ENCODE measurements at regions not wholly inside any gene's neighbourhood (a gene's known extent, or its start where the extent isn't known, plus 50 kb on each side); places are given as distances from the start of the nearest gene placed in this dataset.

DNA sequence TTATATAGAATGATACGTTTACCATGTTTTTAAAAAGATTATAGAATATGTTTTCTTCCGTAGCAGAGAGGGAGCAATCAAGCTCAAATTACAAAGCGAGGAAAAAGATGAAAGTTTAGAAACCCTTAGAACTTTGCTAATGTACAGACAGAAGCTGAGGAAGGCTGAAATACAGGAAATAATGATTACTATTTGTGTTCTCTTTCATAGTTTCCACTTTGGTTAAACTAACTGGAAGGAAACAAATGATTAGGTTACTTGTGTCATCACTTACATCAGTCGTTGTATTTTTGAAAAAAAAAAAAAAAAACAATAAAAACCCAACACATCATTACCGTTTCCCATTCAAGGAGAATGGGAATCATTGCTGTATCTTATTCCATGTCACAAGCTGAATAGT is 337.8 kb upstream of the CBLB start:
- DNase-seq, result no peak
- H3K27me3 ChIP-seq, result no peaks in the 10 kb centered on the region
- H3K27ac ChIP-seq, result no peak overlapping the region
- no peaks in the 10 kb centered on the region for H3K36me3 ChIP-seq
- TF ChIP-seq, protein P1, sequence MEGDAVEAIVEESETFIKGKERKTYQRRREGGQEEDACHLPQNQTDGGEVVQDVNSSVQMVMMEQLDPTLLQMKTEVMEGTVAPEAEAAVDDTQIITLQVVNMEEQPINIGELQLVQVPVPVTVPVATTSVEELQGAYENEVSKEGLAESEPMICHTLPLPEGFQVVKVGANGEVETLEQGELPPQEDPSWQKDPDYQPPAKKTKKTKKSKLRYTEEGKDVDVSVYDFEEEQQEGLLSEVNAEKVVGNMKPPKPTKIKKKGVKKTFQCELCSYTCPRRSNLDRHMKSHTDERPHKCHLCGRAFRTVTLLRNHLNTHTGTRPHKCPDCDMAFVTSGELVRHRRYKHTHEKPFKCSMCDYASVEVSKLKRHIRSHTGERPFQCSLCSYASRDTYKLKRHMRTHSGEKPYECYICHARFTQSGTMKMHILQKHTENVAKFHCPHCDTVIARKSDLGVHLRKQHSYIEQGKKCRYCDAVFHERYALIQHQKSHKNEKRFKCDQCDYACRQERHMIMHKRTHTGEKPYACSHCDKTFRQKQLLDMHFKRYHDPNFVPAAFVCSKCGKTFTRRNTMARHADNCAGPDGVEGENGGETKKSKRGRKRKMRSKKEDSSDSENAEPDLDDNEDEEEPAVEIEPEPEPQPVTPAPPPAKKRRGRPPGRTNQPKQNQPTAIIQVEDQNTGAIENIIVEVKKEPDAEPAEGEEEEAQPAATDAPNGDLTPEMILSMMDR (IDR thresholded peaks at IDR 0.05), result no peak
- no peaks in the 10 kb centered on the region for H3K9me3 ChIP-seq
- intact Hi-C loops (cut with DNase I), result no loop called here
- H3K4me1 ChIP-seq, result no peaks in the 10 kb centered on the region
- no peak overlapping the region for H3K4me3 ChIP-seq
- no peak overlapping the region for H3K9ac ChIP-seq (ENCODE audit: low read depth in 2 of 2, low read length in 2 of 2)

DNA sequence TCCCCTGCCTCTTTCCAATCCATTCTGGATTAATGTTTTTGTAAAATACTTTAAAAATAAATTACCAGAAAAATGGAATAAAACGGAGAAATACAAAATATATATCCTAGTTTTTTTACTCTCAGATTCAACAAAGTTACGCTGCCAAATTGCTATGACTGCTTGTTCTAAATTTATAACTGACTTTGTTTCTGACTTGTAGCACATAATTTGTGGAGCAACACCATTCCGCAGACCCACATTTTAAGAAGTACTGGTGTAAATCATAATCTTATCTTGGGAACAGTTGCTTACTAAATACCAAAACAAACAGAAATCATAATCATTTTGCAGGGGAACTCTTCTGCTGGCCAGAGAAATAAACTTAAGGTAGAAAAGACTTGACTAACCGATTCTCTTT is 339.4 kb upstream of the CBLB start:
- Histone ChIP-seq H3K27ac (no peak overlapping the region), H3K27me3 (no peaks in the 10 kb centered on the region), H3K9me3 (no peaks in the 10 kb centered on the region), H3K9ac (ENCODE audit: low read depth in 2 of 2, low read length in 2 of 2) (no peak overlapping the region), H3K4me1 (no peaks in the 10 kb centered on the region), H3K4me3 (no peak overlapping the region), H3K36me3 (no peaks in the 10 kb centered on the region)
- intact Hi-C loops (cut with DNase I), result no loop called here
- TF ChIP-seq, protein P1 (IDR thresholded peaks at IDR 0.05), result no peak
- no peak for DNase-seq

DNA sequence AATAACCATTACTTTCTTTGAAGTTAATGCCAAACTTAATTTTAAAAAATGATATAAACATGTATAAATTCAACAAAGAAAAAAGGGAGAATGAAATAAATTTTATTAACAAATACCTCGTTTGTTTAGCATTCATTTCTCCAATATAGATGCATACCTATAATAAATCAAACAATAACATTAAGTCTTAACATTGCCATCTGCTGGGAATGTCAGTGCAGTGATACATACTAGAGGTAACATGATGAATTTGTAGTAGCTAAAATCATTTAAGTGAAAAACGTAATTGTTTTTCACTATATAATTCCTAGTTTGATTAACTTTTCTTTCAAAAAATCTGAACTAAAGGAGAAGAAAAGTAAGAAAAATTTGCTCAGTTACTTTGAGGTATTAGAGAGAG is 340.2 kb upstream of the CBLB start:
- H3K9ac ChIP-seq (ENCODE audit: low read depth in 2 of 2, low read length in 2 of 2), result no peak overlapping the region
- H3K27ac ChIP-seq, result no peak overlapping the region
- H3K36me3 ChIP-seq, result no peaks in the 10 kb centered on the region
- TF ChIP-seq, protein P1 (IDR thresholded peaks at IDR 0.05), result no peak
- no peak for DNase-seq
- intact Hi-C loops (cut with DNase I), result no loop called here
- no peaks in the 10 kb centered on the region for H3K9me3 ChIP-seq
- H3K27me3 ChIP-seq, result no peaks in the 10 kb centered on the region
- H3K4me1 ChIP-seq, result no peaks in the 10 kb centered on the region
- H3K4me3 ChIP-seq, result no peak overlapping the region

DNA sequence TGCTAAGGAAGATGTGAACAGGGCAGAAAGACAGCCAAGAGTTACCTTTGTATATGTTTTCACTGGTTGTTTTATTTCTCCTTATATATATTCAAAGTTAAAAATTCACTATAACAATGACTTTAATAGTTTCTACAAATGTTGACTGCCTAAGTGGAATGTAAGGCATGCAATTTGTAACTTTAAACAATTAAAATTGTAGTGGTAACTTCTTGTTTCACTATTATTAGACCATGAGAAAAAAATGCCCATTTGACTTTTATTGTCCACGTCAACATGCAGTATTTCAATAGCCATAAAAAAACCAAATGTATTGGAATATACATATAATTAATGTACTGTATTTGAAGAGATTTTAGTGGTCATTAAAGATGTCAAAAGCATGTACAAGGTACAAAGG is 340.7 kb upstream of the CBLB start:
- Histone ChIP-seq H3K4me1 (no peaks in the 10 kb centered on the region), H3K36me3 (no peaks in the 10 kb centered on the region), H3K4me3 (no peak overlapping the region), H3K27me3 (no peaks in the 10 kb centered on the region), H3K9ac (ENCODE audit: low read depth in 2 of 2, low read length in 2 of 2) (no peak overlapping the region), H3K27ac (no peak overlapping the region), H3K9me3 (no peaks in the 10 kb centered on the region)
- TF ChIP-seq, protein P1 (IDR thresholded peaks at IDR 0.05), result no peak
- intact Hi-C loops (cut with DNase I), result no loop called here
- no peak for DNase-seq

DNA sequence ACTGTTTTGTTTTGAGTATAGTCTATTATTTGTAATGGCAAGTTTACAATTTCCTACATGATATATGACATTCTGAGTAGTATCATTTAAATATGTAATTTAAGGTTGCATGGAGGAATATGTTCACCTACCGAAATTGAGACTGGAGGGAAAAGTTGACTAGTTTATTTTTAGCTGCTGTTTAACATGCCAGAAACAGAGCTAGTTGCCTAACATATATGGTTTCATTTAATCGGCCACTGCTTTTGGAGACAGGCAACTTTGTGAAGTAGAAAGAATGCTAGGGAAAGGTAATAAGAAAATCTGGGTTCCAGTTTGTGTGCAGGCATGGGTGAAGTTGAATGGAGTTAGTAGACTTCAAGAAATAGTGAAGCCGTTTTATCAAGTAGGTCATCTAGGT is 342.1 kb upstream of the CBLB start:
- Histone ChIP-seq H3K4me3 (no peak overlapping the region), H3K4me1 (no peaks in the 10 kb centered on the region), H3K27ac (no peak overlapping the region), H3K36me3 (no peaks in the 10 kb centered on the region), H3K27me3 (no peaks in the 10 kb centered on the region), H3K9ac (ENCODE audit: low read depth in 2 of 2, low read length in 2 of 2) (no peak overlapping the region), H3K9me3 (no peaks in the 10 kb centered on the region)
- intact Hi-C loops (cut with DNase I), result no loop called here
- TF ChIP-seq, protein P1 (IDR thresholded peaks at IDR 0.05), result no peak
- no peak for DNase-seq

Measured in colonic mucosa (tissue), 4 donors.